Liver (tissue), 8 donors: ENCODE measurements at regions not wholly inside any gene's neighbourhood (a gene's known extent, or its start where the extent isn't known, plus 50 kb on each side); places are given as distances from the start of the nearest gene placed in this dataset.

Source experiments
- DNase-seq: peaks from one replicate; pipeline ENCODE4 v3.0.0-alpha.2; 2017; ENCODE audit warnings: low spot score
- H3K27ac ChIP-seq, 2 donors: one replicate each; pipeline ENCODE4 v1.7.0; 2013; ENCODE audit warnings: inconsistent platforms in 2 of 2, low read length in 2 of 2, control low read depth in 1 of 2, low read depth in 1 of 2, mild to moderate bottlenecking in 1 of 2
- H3K27me3 ChIP-seq, 4 donors: one replicate each; pipeline versions ENCODE4 v1.6.1 to v1.7.0; 2013; ENCODE audit warnings: low read length in 3 of 4, inconsistent platforms in 1 of 4, mild to moderate bottlenecking in 1 of 4, moderate library complexity in 1 of 4; ENCODE audit not compliant: control insufficient read depth in 4 of 4, insufficient read depth in 4 of 4
- H3K36me3 ChIP-seq, 4 donors: one replicate each; pipeline versions ENCODE4 v1.6.1 to v1.7.0; 2013; ENCODE audit warnings: low read length in 3 of 4, mild to moderate bottlenecking in 3 of 4, low read depth in 1 of 4, moderate library complexity in 1 of 4; ENCODE audit not compliant: control insufficient read depth in 4 of 4, insufficient read depth in 3 of 4
- H3K4me1 ChIP-seq, 4 donors: one replicate each; pipeline versions ENCODE4 v1.6.1 to v1.7.0; 2013; ENCODE audit warnings: low read length in 3 of 4, mild to moderate bottlenecking in 3 of 4, moderate library complexity in 1 of 4; ENCODE audit not compliant: control insufficient read depth in 4 of 4, insufficient read depth in 4 of 4
- H3K4me3 ChIP-seq, 3 donors: one replicate each; pipeline versions ENCODE4 v1.6.1 to v1.7.0; 2013; ENCODE audit warnings: low read length in 3 of 3, control low read depth in 1 of 3, low read depth in 1 of 3, mild to moderate bottlenecking in 1 of 3
- H3K9ac ChIP-seq, 2 donors: one replicate each; pipeline ENCODE4 v1.7.0; 2013; ENCODE audit warnings: low read length in 2 of 2, mild to moderate bottlenecking in 2 of 2, moderate library complexity in 2 of 2, control low read depth in 1 of 2, low read depth in 1 of 2
- H3K9me3 ChIP-seq, 4 donors: one replicate each; pipeline versions ENCODE4 v1.6.1 to v1.7.0; 2013; ENCODE audit warnings: low read length in 3 of 4; ENCODE audit not compliant: control insufficient read depth in 4 of 4
- ATF3 ChIP-seq: IDR thresholded peaks from 2 replicates; pipeline ENCODE4 v1.6.1; 2016; ENCODE audit warnings: antibody characterized with exemption
- CTCF ChIP-seq: fragments of 150-350 bp; IDR thresholded peaks from 2 replicates; pipeline ENCODE4 v1.5.1; 2017; ENCODE audit warnings: improper control_type of control experiment, low read depth, low read length; ENCODE audit not compliant: missing input control
- EGR1 ChIP-seq, 2 donors: IDR thresholded peaks; 2 replicates each; pipeline ENCODE4 v1.6.1; 2016 to 2018; ENCODE audit warnings: antibody characterized with exemption in 2 of 2, low read depth in 2 of 2
- FOXA1 ChIP-seq: IDR thresholded peaks from 2 replicates; pipeline ENCODE4 v1.6.1; 2016; ENCODE audit warnings: antibody characterized with exemption
- FOXA2 ChIP-seq: IDR thresholded peaks from 2 replicates; pipeline ENCODE4 v1.6.1; 2016; ENCODE audit warnings: antibody characterized with exemption
- GABPA ChIP-seq, 2 donors: IDR thresholded peaks in 1 of 2; conservative IDR thresholded peaks in 1 of 2; 2 replicates each; pipeline ENCODE4 v1.6.1; 2016; ENCODE audit warnings: antibody characterized with exemption in 2 of 2, mild to moderate bottlenecking in 1 of 2, moderate library complexity in 1 of 2
- HNF4A ChIP-seq, 2 donors: conservative IDR thresholded peaks; 2 replicates each; pipeline ENCODE4 v1.6.1; 2016; ENCODE audit warnings: antibody characterized with exemption in 2 of 2, mild to moderate bottlenecking in 2 of 2
- HNF4G ChIP-seq: IDR thresholded peaks from 2 replicates; pipeline ENCODE4 v1.6.1; 2016; ENCODE audit warnings: antibody characterized with exemption
- JUND ChIP-seq, 2 donors: IDR thresholded peaks; 2 replicates each; pipeline ENCODE4 v1.6.1; 2016; ENCODE audit warnings: antibody characterized with exemption in 2 of 2
- MAX ChIP-seq: IDR thresholded peaks from 2 replicates; pipeline ENCODE4 v1.6.1; 2016; ENCODE audit warnings: antibody characterized with exemption
- NR2F2 ChIP-seq: IDR thresholded peaks from 2 replicates; pipeline ENCODE4 v1.6.1; 2016; ENCODE audit warnings: antibody characterized with exemption
- RAD21 ChIP-seq, 2 donors: IDR thresholded peaks; 2 replicates each; pipeline ENCODE4 v1.6.1; 2016; ENCODE audit warnings: antibody characterized with exemption in 2 of 2, mild to moderate bottlenecking in 2 of 2
- REST ChIP-seq: IDR thresholded peaks from 2 replicates; pipeline ENCODE4 v1.6.1; 2016; ENCODE audit warnings: antibody characterized with exemption, mild to moderate bottlenecking
- RXRA ChIP-seq, 2 donors: IDR thresholded peaks; 2 replicates each; pipeline ENCODE4 v1.6.1; 2017 to 2018; ENCODE audit warnings: antibody characterized with exemption in 2 of 2, mild to moderate bottlenecking in 1 of 2
- SP1 ChIP-seq: IDR thresholded peaks from 2 replicates; pipeline ENCODE4 v1.6.1; 2018; ENCODE audit warnings: antibody characterized with exemption, mild to moderate bottlenecking
- TAF1 ChIP-seq: conservative IDR thresholded peaks from 2 replicates; pipeline ENCODE4 v1.6.1; 2016; ENCODE audit warnings: antibody characterized with exemption, mild to moderate bottlenecking
- YY1 ChIP-seq: IDR thresholded peaks from 2 replicates; pipeline ENCODE4 v1.6.1; 2016; ENCODE audit warnings: antibody characterized with exemption, mild to moderate bottlenecking
- ZBTB33 ChIP-seq: IDR thresholded peaks from 2 replicates; pipeline ENCODE4 v1.6.1; 2016; ENCODE audit warnings: antibody characterized with exemption
- WGBS: extraction: QIAGEN DNeasy Blood & Tissue Kit; methylation state at CpG from one replicate; pipeline ENCODE4 v1.1.7; 2013; 5-methylcytosine and 5-hydroxymethylcytosine counted together
- donor health status: healthy.
- donor health status: healthy.
- donor health status: healthy.
- donor health status: healthy.
- donor health status: healthy.

- no peak for TF ChIP-seq ZBTB33
Measured at GRCh38 chr2:187075199-187075635, 226.2 kb upstream of the ZSWIM2 start (continued).

- H3K9me3 ChIP-seq, result no peaks in the 10 kb centered on the region
- no peak for DNase-seq
- H3K27ac ChIP-seq, result no peak overlapping the region
- no peak for TF ChIP-seq EGR1 (IDR thresholded peaks at IDR 0.05; ENCODE audit: low read depth in 2 of 2)
- no peak for TF ChIP-seq MAX
- no peak for TF ChIP-seq TAF1
- no peak for TF ChIP-seq HNF4A (conservative IDR thresholded peaks at IDR 0.05)
- no peak for TF ChIP-seq HNF4G
- TF ChIP-seq FOXA2, result no peak
- TF ChIP-seq ZBTB33, result no peak
- no peak for TF ChIP-seq YY1
- H3K9ac ChIP-seq, result no peak overlapping the region
- H3K4me1 ChIP-seq, result peaks cover 0 to 8% (median 4%) of the 10 kb centered on the region in 4 donors
- no peaks in the 10 kb centered on the region for H3K27me3 ChIP-seq
- no peaks in the 10 kb centered on the region for H3K36me3 ChIP-seq
- H3K4me3 ChIP-seq, result no peak overlapping the region
Measured at GRCh38 chr2:187058198-187058597, 209.2 kb upstream of the ZSWIM2 start.

GRCh38 chr2:187057466-187057865 lies 208.5 kb upstream of the ZSWIM2 start:
- 90% methylated on average over 1 of the region's 1 CpG for WGBS
- peaks cover 0 to 8% (median 4%) of the 10 kb centered on the region in 4 donors for H3K4me1 ChIP-seq
- no peak for TF ChIP-seq ZBTB33
- no peak for TF ChIP-seq FOXA1
- no peak for TF ChIP-seq GABPA (IDR thresholded peaks at IDR 0.05 in 1 of 2, conservative IDR thresholded peaks at IDR 0.05 in 1 of 2)
- TF ChIP-seq ATF3, result no peak
- no peak for TF ChIP-seq REST
- no peak for TF ChIP-seq HNF4G
- no peak for TF ChIP-seq HNF4A (conservative IDR thresholded peaks at IDR 0.05)
- no peak for TF ChIP-seq RXRA (IDR thresholded peaks at IDR 0.05)
- TF ChIP-seq YY1, result no peak
- TF ChIP-seq NR2F2, result no peak
- no peak for TF ChIP-seq TAF1
- TF ChIP-seq CTCF, result no peak
- no peak for TF ChIP-seq MAX
- no peak for TF ChIP-seq FOXA2
- TF ChIP-seq JUND (IDR thresholded peaks at IDR 0.05), result no peak
- TF ChIP-seq EGR1 (IDR thresholded peaks at IDR 0.05; ENCODE audit: low read depth in 2 of 2), result no peak
- no peak for TF ChIP-seq RAD21 (IDR thresholded peaks at IDR 0.05)
- TF ChIP-seq SP1, result no peak
- H3K36me3 ChIP-seq, result no peaks in the 10 kb centered on the region
- H3K27me3 ChIP-seq, result no peaks in the 10 kb centered on the region
- no peak for DNase-seq
- no peak overlapping the region for H3K9ac ChIP-seq
- no peak overlapping the region for H3K4me3 ChIP-seq
- H3K9me3 ChIP-seq, result no peaks in the 10 kb centered on the region
- no peak overlapping the region for H3K27ac ChIP-seq
